ENCODE measurements at regions not wholly inside any gene's neighbourhood (a gene's known extent, or its start where the extent isn't known, plus 50 kb on each side); places are given as distances from the start of the nearest gene placed in this dataset.

DNA sequence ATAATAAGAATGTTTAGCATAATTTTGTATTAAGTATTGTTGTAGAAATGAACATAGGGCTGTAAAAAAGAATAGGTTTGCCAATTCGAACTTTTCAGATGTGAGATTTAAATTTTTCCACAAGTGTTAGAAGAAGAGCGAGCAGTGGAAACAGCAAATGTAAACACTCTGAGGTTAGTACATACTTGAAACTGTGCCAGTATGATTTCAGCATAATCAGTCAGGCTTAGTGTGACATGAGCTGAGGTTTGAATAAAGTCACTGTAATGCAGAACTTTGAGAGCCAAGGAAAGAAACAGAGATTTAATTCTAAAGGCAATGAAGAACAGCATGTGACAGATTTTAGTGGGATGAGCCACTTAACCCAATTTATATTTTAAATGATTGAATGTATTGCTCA lies 2166.4 kb downstream of the PCDH9 start:
- H3K9me3 ChIP-seq: no peaks in the 10 kb centered on the region

DNA sequence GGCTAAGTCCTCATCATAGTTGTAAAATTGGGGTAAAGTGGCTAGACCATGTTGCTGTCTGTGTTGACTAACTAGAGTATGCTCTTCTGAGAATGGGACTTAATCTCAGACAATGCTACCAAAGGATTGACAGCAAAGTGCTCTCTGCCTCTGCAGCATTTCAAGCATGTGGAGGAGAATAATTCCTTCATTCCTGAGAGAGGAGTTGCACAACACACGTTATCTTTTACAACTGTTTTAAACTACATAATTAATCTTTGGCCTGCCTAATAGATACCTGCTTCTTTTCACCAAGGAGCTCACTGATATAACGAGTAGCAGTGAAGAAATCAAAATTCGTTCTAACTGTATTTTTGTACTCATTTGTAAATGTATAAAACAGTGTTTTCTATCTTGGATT lies 2172.2 kb downstream of the PCDH9 start:
- Histone ChIP-seq H3K4me1 (no peaks in the 10 kb centered on the region), H3K9me3 (no peaks in the 10 kb centered on the region), H3K27me3 (no peaks in the 10 kb centered on the region), H3K27ac (no peak overlapping the region), H3K4me3 (no peak overlapping the region), H3K36me3 (no peaks in the 10 kb centered on the region)
- ATAC-seq (no peak), DNase-seq (no peak)
- no peak for TF ChIP-seq POLR2A (IDR thresholded peaks at IDR 0.05)
- TF ChIP-seq, protein P1, sequence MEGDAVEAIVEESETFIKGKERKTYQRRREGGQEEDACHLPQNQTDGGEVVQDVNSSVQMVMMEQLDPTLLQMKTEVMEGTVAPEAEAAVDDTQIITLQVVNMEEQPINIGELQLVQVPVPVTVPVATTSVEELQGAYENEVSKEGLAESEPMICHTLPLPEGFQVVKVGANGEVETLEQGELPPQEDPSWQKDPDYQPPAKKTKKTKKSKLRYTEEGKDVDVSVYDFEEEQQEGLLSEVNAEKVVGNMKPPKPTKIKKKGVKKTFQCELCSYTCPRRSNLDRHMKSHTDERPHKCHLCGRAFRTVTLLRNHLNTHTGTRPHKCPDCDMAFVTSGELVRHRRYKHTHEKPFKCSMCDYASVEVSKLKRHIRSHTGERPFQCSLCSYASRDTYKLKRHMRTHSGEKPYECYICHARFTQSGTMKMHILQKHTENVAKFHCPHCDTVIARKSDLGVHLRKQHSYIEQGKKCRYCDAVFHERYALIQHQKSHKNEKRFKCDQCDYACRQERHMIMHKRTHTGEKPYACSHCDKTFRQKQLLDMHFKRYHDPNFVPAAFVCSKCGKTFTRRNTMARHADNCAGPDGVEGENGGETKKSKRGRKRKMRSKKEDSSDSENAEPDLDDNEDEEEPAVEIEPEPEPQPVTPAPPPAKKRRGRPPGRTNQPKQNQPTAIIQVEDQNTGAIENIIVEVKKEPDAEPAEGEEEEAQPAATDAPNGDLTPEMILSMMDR (IDR thresholded peaks at IDR 0.05 in 4 of 5, conservative IDR thresholded peaks at IDR 0.05 in 1 of 5): no peak
- intact Hi-C loops (cut with DNase I; ENCODE audit: low total_unique reads): no loop called here
- in situ Hi-C loops (cut with MboI; ENCODE audit: low sequenced_read_pairs in 4 of 4): no loop called here

More for the DNA sequence above, 2166.4 kb downstream of the PCDH9 start:
- H3K4me1 ChIP-seq: no peaks in the 10 kb centered on the region
- in situ Hi-C loops (cut with MboI; ENCODE audit: low sequenced_read_pairs in 4 of 4): no loop called here
- ATAC-seq: no peak
- no peaks in the 10 kb centered on the region for H3K27me3 ChIP-seq
- no peaks in the 10 kb centered on the region for H3K36me3 ChIP-seq
- no peak for DNase-seq
- H3K27ac ChIP-seq: no peak overlapping the region
- TF ChIP-seq, protein P1 (IDR thresholded peaks at IDR 0.05 in 4 of 5, conservative IDR thresholded peaks at IDR 0.05 in 1 of 5): no peak
- no peak for TF ChIP-seq POLR2A (IDR thresholded peaks at IDR 0.05)
- no peak overlapping the region for H3K4me3 ChIP-seq
- intact Hi-C loops (cut with DNase I; ENCODE audit: low total_unique reads): no loop called here

DNA sequence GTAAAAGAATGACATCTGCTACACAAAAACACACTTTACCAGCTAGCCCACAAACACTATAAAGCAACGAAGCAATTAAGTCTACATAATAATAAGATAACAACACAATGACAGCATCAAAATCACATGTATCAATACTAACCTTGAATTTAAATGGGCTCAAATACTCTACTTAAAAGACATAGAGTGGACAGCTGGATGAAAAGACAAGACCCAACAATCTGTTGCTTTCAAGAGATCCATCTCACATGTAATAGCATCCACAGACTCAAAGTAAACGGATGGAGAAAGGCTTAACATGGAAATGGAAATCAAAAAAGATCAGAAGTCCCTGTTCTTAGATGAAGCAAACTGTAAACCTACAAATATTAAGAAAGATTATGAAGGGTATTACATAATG lies 2175.9 kb downstream of the PCDH9 start:
- H3K36me3 ChIP-seq: no peaks in the 10 kb centered on the region
- H3K9me3 ChIP-seq: no peaks in the 10 kb centered on the region
- no peak overlapping the region for H3K27ac ChIP-seq
- TF ChIP-seq POLR2A (IDR thresholded peaks at IDR 0.05): no peak
- TF ChIP-seq, protein P1 (IDR thresholded peaks at IDR 0.05 in 4 of 5, conservative IDR thresholded peaks at IDR 0.05 in 1 of 5): no peak
- in situ Hi-C loops (cut with MboI; ENCODE audit: low sequenced_read_pairs in 4 of 4): no loop called here
- no peaks in the 10 kb centered on the region for H3K4me1 ChIP-seq
- DNase-seq: no peak
- intact Hi-C loops (cut with DNase I; ENCODE audit: low total_unique reads): no loop called here
- ATAC-seq: no peak
- H3K27me3 ChIP-seq: no peaks in the 10 kb centered on the region
- no peak overlapping the region for H3K4me3 ChIP-seq

DNA sequence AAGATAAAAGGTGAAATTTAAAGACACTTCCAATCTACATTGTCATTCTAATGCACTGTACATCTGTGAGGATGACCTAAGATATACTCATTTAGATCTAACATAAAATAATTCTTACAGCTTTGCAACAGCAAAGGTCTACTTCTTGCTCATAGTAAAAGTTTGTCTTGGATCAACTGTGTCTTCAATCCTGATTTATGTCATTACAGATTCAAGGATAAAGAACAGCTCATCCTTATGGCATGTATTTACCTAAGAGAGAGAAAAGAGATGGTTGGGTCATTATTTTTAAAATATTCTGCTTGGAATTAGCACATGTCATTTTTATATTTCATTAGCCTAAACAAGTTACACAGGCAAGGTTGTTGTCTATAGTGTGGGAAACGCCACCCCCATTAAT lies 2193.1 kb downstream of the PCDH9 start:
- Histone ChIP-seq H3K27ac (no peak overlapping the region), H3K27me3 (no peaks in the 10 kb centered on the region), H3K9me3 (no peaks in the 10 kb centered on the region), H3K4me3 (no peak overlapping the region), H3K4me1 (no peaks in the 10 kb centered on the region), H3K36me3 (no peaks in the 10 kb centered on the region)
- TF ChIP-seq, protein P1 (IDR thresholded peaks at IDR 0.05 in 4 of 5, conservative IDR thresholded peaks at IDR 0.05 in 1 of 5): no peak
- TF ChIP-seq POLR2A (IDR thresholded peaks at IDR 0.05): no peak
- no peak for ATAC-seq
- no peak for DNase-seq
- intact Hi-C loops (cut with DNase I; ENCODE audit: low total_unique reads): no loop called here
- in situ Hi-C loops (cut with MboI; ENCODE audit: low sequenced_read_pairs in 4 of 4): no loop called here

DNA sequence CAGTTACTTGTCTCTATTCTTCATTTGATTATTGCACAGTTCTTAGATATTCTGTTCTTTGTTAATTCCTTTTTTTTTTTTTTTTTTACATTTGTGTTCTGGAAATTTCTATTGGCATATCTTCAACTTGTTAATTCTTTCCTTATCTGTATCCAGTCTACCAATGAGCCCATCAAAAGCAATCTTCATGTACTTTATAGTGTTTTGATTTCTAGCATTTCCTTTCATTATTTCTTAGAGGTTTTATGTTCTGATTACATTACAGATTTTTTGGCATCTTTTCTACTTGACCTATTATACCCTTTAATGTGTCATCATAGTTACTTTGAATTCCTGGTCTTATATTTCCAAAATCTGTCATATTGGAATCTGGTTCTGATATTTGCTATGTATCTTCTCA lies 2194.8 kb downstream of the PCDH9 start:
- Histone ChIP-seq H3K36me3 (no peaks in the 10 kb centered on the region), H3K9me3 (no peaks in the 10 kb centered on the region), H3K27me3 (no peaks in the 10 kb centered on the region), H3K4me3 (no peak overlapping the region), H3K27ac (no peak overlapping the region), H3K4me1 (no peaks in the 10 kb centered on the region)
- intact Hi-C loops (cut with DNase I; ENCODE audit: low total_unique reads) (no loop called here), in situ Hi-C loops (cut with MboI; ENCODE audit: low sequenced_read_pairs in 4 of 4) (no loop called here)
- ATAC-seq (no peak), DNase-seq (no peak)
- TF ChIP-seq, protein P1 (IDR thresholded peaks at IDR 0.05 in 4 of 5, conservative IDR thresholded peaks at IDR 0.05 in 1 of 5): no peak
- TF ChIP-seq POLR2A (IDR thresholded peaks at IDR 0.05): no peak

All from gastrocnemius medialis (tissue), 4 donors.